Right lung (tissue), 2 donors: ENCODE measurements at regions not wholly inside any gene's neighbourhood (a gene's known extent, or its start where the extent isn't known, plus 50 kb on each side); places are given as distances from the start of the nearest gene placed in this dataset.
"Not testable (repeated sequence)": the region's sequence is repeated elsewhere in the genome, so short reads cannot be mapped to it uniquely, and the experiment has no call there.

Source experiments
- DNase-seq, 2 donors: peaks; one replicate each; pipeline ENCODE4 v3.0.0-alpha.2; 2013

DNA sequence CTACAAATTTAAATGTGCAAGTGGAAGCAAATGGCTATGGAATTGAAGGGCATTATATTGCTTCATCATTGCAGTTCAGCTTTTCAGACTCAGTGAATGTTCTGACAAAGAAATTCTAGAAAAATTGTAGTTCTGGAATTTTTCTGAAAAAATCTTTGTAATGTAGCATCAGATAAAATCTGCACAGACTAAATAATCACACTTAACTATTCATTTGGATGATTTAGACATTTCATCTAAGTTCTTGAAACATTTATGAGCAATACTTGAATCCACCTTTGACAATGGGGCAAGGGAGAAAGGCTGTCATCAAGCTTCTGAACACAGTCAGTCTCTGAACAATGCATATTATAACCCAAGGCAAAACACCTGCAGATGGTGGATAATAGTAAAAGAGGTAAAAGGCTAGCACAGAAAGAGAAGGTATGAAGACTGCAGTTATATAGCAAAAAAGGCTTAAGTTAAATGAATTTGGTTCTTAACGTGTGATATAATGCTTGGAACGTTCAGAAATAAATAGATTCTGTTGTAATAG is 1352.0 kb upstream of the NUDT12 start:
- no peak for DNase-seq

- no peak for DNase-seq
Measured at GRCh38 chr5:104913841-104914281, 1351.3 kb upstream of the NUDT12 start.

DNA sequence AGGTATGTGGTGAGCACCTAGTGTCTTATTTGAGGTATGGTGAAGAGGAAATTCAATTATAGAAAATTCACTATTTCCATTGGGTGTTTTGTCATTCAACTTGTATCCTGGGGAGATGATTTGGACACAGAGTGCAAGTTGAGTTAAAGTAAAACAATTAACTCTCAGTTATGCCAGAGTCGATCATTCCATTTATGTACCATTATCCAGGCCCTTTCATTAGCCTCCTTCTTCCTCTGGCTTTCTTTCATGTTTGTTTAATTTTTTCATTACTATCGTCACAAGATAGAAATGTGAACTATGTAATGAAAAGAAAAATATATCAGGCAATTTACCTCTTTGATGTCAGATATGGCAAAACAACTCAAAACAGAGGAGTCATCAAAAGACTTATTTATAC is 1347.2 kb upstream of the NUDT12 start:
- no peak for DNase-seq

GRCh38 chr5:104904561-104904960 is 1342.0 kb upstream of the NUDT12 start:
- no peak for DNase-seq

DNA sequence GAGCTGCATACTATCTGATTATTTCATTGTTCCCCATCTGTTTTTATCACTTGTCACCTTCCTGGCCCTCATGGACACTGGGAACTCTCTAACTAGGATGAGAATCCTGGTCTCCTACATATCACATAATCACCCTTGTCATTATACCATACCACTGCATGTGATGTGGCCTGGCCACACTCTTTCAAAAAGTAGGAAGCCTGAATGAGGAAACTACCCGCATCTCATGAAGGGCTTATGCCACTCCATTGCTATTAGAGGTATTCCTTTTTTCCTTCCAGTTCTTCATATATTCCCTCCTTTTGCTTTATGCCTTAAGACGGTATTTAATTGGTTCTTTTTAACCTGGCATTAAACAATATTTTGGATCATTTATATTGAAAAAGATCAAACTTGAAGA is 1341.4 kb upstream of the NUDT12 start:
- no peak for DNase-seq

GRCh38 chr5:104891596-104891995 is 1329.0 kb upstream of the NUDT12 start:
- DNase-seq, result no peak

GRCh38 chr5:104890767-104891166 is 1328.2 kb upstream of the NUDT12 start:
- no peak for DNase-seq

GRCh38 chr5:104859437-104859836 is 1296.8 kb upstream of the NUDT12 start:
- no peak for DNase-seq

DNA sequence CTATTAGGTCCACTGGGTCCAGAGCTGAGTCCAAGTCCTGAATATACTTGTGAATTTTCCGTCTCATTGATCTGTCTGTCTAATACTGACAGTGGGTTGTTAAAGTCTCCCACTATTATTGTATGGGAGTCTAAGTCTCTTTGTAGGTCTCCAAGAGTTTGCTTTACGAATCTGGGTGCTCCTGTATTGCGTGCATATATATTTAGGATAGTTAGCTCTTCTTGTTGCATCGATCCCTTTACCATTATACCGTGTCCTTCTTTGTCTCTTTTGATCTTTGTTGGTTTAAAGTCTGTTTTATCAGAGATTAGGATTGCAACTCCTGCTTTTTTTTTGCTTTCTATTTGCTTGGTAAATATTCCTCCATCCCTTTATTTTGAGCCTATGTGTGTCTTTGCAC is 1289.5 kb upstream of the NUDT12 start:
- DNase-seq, result not testable (repeated sequence)

DNA sequence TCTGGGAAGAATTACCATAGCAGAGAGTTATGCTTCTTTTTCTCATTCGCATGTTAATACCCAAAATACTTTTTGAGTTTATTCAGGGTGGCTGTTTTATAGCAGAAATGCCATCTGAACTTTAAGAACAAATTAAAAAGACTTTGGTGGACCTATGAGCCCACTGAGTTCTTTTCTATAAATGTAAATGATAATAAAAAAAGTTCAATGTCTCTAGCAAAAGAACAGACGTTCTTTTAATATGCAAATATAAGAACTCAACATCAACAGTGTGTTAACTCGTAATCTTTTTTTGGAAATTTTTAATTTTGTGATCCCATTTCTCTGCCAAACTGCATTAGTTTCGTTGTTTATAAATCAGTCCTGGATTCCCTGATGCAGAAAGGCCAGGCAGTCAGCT is 1283.0 kb upstream of the NUDT12 start:
- DNase-seq, result no peak

- DNase-seq, result no peak
Measured at GRCh38 chr5:104843822-104844221, 1281.2 kb upstream of the NUDT12 start.

DNA sequence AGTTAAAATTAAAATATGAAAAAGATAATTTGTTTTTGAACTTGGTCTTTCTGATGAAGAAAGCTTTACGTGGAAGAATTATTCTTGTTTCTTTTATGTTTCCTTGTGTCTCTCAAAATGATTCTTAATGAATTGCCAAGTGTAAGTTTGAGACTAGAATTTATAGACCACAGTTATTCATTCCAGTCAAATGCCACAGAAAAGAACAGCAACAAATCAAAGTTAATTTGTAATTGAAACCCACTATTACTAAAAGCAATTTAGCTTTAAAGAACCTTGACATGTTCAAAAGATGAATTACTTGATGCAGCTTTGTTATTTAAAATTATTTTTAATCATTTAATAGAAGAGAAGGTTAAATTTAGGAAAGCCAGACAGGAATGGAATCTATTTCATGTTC is 1277.7 kb upstream of the NUDT12 start:
- no peak for DNase-seq

- not testable (repeated sequence) for DNase-seq
Measured at GRCh38 chr5:104831515-104831914, 1268.9 kb upstream of the NUDT12 start.

GRCh38 chr5:104821606-104822005 is 1259.0 kb upstream of the NUDT12 start:
- peak; percentile 16 to 50 for DNase-seq

DNA sequence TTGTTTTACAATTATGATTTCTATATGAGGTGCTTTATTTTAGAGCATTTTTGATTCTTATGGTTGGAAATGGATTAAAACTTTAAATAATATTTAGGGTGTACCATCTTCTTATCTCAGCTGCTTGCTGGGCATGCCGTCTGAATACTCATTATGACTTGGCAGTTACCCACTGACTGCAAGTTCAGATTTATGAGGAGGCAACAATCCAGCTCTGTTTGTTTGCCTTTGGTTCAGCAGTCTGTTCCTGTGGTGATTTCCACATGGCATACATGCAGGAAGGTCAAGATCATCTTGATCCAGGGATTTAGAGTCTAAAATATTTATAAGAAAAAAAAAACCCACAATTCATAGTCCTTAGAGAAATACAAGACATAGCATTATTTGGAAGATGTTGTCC is 1254.5 kb upstream of the NUDT12 start:
- DNase-seq, result no peak

- DNase-seq, result no peak
Measured at GRCh38 chr5:104815212-104815611, 1252.6 kb upstream of the NUDT12 start.

- no peak for DNase-seq
Measured at GRCh38 chr5:104800440-104801048, 1238.0 kb upstream of the NUDT12 start.

DNA sequence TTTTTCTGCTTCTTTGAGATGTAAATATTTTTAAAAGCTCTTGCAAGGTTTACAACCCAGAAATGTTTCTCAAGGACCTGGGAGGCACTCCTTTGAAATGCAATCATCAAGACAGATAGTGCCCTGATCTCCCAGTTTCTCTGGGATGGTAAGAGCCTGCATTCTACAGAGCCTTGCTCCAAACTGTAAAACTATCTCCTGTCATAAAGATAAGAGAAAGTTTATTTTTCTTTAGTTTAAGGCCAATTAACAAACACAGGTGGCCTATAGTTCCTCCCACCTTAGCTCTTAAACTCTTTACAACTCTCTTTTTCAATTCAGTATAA is 1231.1 kb upstream of the NUDT12 start:
- DNase-seq, result no peak

DNA sequence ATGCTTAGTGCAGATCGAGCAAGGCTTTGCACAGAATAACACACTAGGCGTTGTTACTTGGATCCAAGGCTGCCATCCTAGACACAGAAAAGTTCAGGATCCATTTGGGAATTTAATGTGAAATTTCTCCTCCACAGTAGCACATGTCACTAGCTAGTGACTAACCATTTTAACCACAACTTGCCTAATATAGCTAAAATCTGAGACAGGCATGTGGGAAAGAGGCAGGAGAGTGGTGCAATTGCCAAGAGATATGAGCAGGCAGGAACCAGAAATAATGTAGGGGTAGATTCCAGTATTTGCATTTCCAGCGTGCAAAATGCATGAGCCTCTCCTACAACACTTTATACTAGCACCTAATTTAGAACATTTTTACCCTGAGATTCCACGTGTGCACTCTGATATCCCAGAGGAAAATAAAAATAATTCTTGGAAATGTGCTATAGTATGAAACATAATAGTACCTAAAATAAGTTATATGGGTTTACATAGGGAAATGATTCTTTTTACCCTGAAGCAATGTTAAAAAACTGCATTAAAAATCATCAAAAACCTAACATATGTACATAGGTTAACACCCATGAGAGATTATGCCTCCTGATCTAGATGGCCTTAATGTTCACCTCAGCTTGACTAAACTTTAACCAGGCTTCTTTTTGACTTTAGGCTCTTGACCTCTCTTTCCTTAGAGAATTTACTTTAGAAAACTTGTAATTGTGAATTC is 1230.6 kb upstream of the NUDT12 start:
- DNase-seq, result no peak

DNA sequence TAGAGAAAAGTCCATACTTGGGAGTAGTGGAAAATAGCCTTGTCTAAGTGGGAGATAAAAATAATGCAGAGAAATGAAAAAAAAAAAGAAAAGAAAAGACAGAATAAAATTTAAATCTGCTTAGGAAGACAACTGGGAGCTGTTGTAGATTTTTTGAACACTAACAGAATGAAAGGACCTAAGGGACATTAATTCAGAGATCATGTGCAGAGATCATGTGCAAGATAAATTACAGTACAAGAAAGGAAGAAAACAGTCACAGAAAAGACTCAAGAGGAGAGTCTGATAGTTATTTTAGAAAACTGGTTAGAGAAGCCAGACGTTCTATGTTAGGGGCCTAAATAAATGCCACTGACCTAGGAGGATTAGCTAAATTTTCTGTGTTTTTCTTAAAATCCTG is 1226.8 kb upstream of the NUDT12 start:
- DNase-seq, result no peak

DNA sequence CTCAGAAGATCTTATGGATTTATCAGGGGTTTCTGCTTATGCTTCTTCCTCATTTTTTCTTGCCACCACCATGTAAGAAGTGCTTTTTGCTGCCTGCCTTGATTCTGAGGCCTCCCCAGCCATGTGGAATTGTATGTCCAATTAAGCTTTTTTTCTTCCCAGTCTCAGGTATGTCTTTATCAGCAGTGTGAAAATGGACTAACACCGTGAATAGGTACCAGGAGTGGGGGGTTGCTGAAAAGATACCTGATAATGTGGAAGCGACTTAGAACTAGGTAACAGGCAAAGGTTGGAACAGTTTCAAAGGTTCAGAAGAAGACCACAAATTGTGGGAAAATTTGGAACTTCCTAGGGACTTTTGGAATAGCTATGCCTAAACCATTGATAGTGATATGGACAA is 1222.5 kb upstream of the NUDT12 start:
- DNase-seq, result no peak

GRCh38 chr5:104774372-104774771 is 1211.8 kb upstream of the NUDT12 start:
- DNase-seq, result no peak

GRCh38 chr5:104764197-104764596 is 1201.6 kb upstream of the NUDT12 start:
- no peak for DNase-seq

- no peak for DNase-seq
Measured at GRCh38 chr5:104763216-104763615, 1200.6 kb upstream of the NUDT12 start.
